CD4-positive, alpha-beta T cell (primary cell): ENCODE measurements at regions not wholly inside any gene's neighbourhood (a gene's known extent, or its start where the extent isn't known, plus 50 kb on each side); places are given as distances from the start of the nearest gene placed in this dataset.

ENCODE experiments used
- ATAC-seq: fragments of 200-7000 bp; cut with Tn5 transposase; one replicate; pipeline ENCODE4 v1.10.0; 2022; ENCODE audit warnings: mild to moderate bottlenecking; ENCODE audit not compliant: poor library complexity
- CTCF ChIA-PET: fragments of 350-600 bp; sonication (Branson Sonifier 250); formaldehyde crosslinking; loops from one replicate; lab custom pipeline; 2021; ENCODE audit warnings: antibody characterized with exemption, inconsistent platforms; lab: Charles Lee
- POLR2A ChIA-PET: fragments of 350-600 bp; sonication (Branson Sonifier 250); formaldehyde crosslinking; loops from one replicate; lab custom pipeline; 2021; ENCODE audit warnings: antibody characterized with exemption, inconsistent platforms; lab: Charles Lee
- DNase-seq, 14 experiments: peaks; one replicate each; pipeline ENCODE4 v3.0.0-alpha.2; 2013 to 2020; ENCODE audit warnings: mixed read lengths in 2 of 14
- H3K27ac ChIP-seq, 2 donors: one replicate each; pipeline versions ENCODE4 v1.5.1 to v1.7.0; 2013; ENCODE audit warnings: low read length in 2 of 2, low read depth in 1 of 2, mild to moderate bottlenecking in 1 of 2
- H3K27me3 ChIP-seq, 2 experiments: 1 replicate in 1 of 2; 2 replicates in 1 of 2; pipeline versions ENCODE4 v1.6.1 to v1.7.0; 2013; ENCODE audit warnings: low read length in 2 of 2, control low read depth in 1 of 2, mild to moderate bottlenecking in 1 of 2, moderate library complexity in 1 of 2; ENCODE audit not compliant: insufficient read depth in 2 of 2, control insufficient read depth in 1 of 2
- H3K36me3 ChIP-seq: one replicate; pipeline ENCODE4 v1.6.1; 2013; ENCODE audit warnings: low read length, control low read depth; ENCODE audit not compliant: insufficient read depth
- H3K4me1 ChIP-seq: one replicate; pipeline ENCODE4 v1.6.1; 2013; ENCODE audit warnings: low read length, control low read depth; ENCODE audit not compliant: insufficient read depth
- H3K4me3 ChIP-seq: one replicate; pipeline ENCODE4 v1.5.1; 2013; ENCODE audit warnings: mild to moderate bottlenecking, low read length, moderate library complexity
- H3K9me3 ChIP-seq, 2 experiments: 1 replicate in 1 of 2; 2 replicates in 1 of 2; pipeline versions ENCODE4 v1.6.1 to v1.7.0; 2013; ENCODE audit warnings: low read length in 2 of 2, mild to moderate bottlenecking in 2 of 2, control low read depth in 1 of 2, moderate library complexity in 1 of 2; ENCODE audit not compliant: control insufficient read depth in 1 of 2, insufficient read depth in 1 of 2
- H3K27ac Mint-ChIP-seq: one replicate; pipeline ENCODE4 v1.8.0; 2020; ENCODE audit warnings: mixed read lengths
- H3K27me3 Mint-ChIP-seq: one replicate; pipeline ENCODE4 v1.8.0; 2021; ENCODE audit warnings: mixed read lengths
- H3K36me3 Mint-ChIP-seq: one replicate; pipeline ENCODE4 v1.8.0; 2021; ENCODE audit warnings: low read depth, mixed read lengths
- H3K4me1 Mint-ChIP-seq: one replicate; pipeline ENCODE4 v1.8.0; 2021; ENCODE audit warnings: low read depth, mixed read lengths
- H3K4me3 Mint-ChIP-seq: one replicate; pipeline ENCODE4 v1.8.0; 2020; ENCODE audit warnings: mild to moderate bottlenecking, mixed read lengths
- H3K9me3 Mint-ChIP-seq: one replicate; pipeline ENCODE4 v1.8.0; 2020; ENCODE audit warnings: mixed read lengths
- CTCF ChIP-seq: fragments of 200-600 bp; IDR thresholded peaks from one replicate; pipeline ENCODE4 v1.8.0; 2022; ENCODE audit warnings: antibody characterized with exemption, mild to moderate bottlenecking
- intact Hi-C, 2 experiments: fragments of 100-400 bp; cut with DNase I in 1 of 2; cut with micrococcal nuclease in 1 of 2; formaldehyde crosslinking; loops; one replicate each; pipeline versions ENCODE4 v1.15.1 to v1.9.0; 2023 to 2025; cut with DNase I, micrococcal nuclease

- no peak overlapping the region for H3K4me3 Mint-ChIP-seq
- POLR2A ChIA-PET, result no interaction called here
- H3K27me3 Mint-ChIP-seq, result peaks cover 10% of the 10 kb centered on the region
- ATAC-seq, result no peak
- intact Hi-C loops, result no loop called here
- no peak overlapping the region for H3K27ac ChIP-seq
- CTCF ChIA-PET, result no interaction called here
- H3K4me1 ChIP-seq, result no peaks in the 10 kb centered on the region
- H3K36me3 ChIP-seq, result no peaks in the 10 kb centered on the region
- TF ChIP-seq CTCF, result no peak
- H3K9me3 ChIP-seq, result peaks cover 0 to 27% of the 10 kb centered on the region in 2 experiments
- H3K36me3 Mint-ChIP-seq, result no peaks in the 10 kb centered on the region
- H3K9me3 Mint-ChIP-seq, result no peaks in the 10 kb centered on the region
- H3K27ac Mint-ChIP-seq, result no peak overlapping the region
- no peak for DNase-seq
- no peaks in the 10 kb centered on the region for H3K4me1 Mint-ChIP-seq
- no peaks in the 10 kb centered on the region for H3K27me3 ChIP-seq
- H3K4me3 ChIP-seq, result no peak overlapping the region
Observed at GRCh38 chr13:111858571-111858970, 208.4 kb upstream of the SOX1 start.

DNA sequence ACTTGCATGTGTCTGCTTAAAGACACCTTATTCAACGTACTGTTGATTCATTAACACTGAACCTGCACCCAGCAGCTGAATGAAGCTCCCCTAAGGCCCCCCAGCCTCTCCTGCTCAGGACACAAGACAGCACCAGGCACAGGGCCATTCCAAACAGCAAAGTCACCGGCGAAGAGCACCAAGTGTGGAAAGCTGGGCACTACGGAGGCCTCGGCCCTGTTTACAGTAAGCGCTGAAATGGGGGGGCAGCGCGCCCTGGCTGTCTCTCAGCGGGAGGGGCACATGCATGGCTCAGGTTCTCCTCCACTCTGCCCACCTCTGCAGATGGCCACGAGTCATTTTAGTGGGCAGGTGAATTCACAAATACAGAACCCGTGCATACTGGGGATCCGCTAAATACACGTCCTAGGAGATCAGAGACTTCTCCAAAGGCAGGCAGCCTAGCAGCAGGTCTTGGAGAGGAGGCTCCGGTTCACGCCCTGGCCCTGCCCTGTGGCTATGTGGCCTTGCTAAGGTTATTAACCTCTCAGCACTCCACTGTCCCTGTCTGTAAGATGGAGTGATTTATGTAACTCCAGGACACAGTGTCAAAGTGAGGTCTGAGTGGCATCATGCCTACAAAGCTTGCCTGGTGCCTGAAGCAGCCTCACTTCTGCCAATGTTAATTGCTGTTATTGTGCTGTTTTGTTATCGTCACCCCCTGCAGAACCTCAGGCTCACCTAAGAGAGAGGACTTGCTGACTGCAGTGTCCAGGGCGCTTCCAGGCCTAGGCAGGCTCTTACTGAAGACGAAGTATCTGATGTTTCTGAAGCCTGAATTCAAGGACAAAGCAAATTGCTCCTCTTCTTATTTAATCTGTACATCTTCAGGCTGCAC, 207.4 kb upstream of the SOX1 start:
- intact Hi-C loops, result no loop called here
- H3K27me3 Mint-ChIP-seq, result peaks cover 10% of the 10 kb centered on the region
- H3K4me3 ChIP-seq, result no peak overlapping the region
- no peak overlapping the region for H3K4me3 Mint-ChIP-seq
- H3K27me3 ChIP-seq, result no peaks in the 10 kb centered on the region
- H3K4me1 Mint-ChIP-seq, result no peaks in the 10 kb centered on the region
- DNase-seq (no peak), ATAC-seq (no peak)
- CTCF ChIA-PET, result no interaction called here
- peaks cover 0 to 27% of the 10 kb centered on the region in 2 experiments for H3K9me3 ChIP-seq
- no peaks in the 10 kb centered on the region for H3K36me3 ChIP-seq
- H3K27ac ChIP-seq, result no peak overlapping the region
- H3K36me3 Mint-ChIP-seq, result no peaks in the 10 kb centered on the region
- TF ChIP-seq CTCF, result no peak
- no peaks in the 10 kb centered on the region for H3K4me1 ChIP-seq
- no peak overlapping the region for H3K27ac Mint-ChIP-seq
- no peaks in the 10 kb centered on the region for H3K9me3 Mint-ChIP-seq
- POLR2A ChIA-PET, result no interaction called here

- no peak for DNase-seq
- Histone ChIP-seq H3K4me3 (no peak overlapping the region), H3K36me3 (no peaks in the 10 kb centered on the region), H3K9me3 (peaks cover 0 to 33% of the 10 kb centered on the region in 2 experiments), H3K27me3 (no peaks in the 10 kb centered on the region), H3K4me1 (no peaks in the 10 kb centered on the region), H3K27ac (no peak overlapping the region)
- TF ChIP-seq CTCF, result no peak
- ChIA-PET CTCF (no interaction called here), POLR2A (no interaction called here)
- Mint-ChIP-seq H3K27ac (no peak overlapping the region), H3K9me3 (no peaks in the 10 kb centered on the region), H3K4me3 (no peak overlapping the region), H3K27me3 (peaks cover 10% of the 10 kb centered on the region), H3K4me1 (no peaks in the 10 kb centered on the region), H3K36me3 (no peaks in the 10 kb centered on the region)
- no peak for ATAC-seq
- intact Hi-C loops, result no loop called here
Observed at GRCh38 chr13:111860231-111860552, 206.8 kb upstream of the SOX1 start.
